ENCODE measurements at regions not wholly inside any gene's neighbourhood (a gene's known extent, or its start where the extent isn't known, plus 50 kb on each side); places are given as distances from the start of the nearest gene placed in this dataset.
"Not testable (repeated sequence)": the region's sequence is repeated elsewhere in the genome, so short reads cannot be mapped to it uniquely, and the experiment has no call there.

DNA sequence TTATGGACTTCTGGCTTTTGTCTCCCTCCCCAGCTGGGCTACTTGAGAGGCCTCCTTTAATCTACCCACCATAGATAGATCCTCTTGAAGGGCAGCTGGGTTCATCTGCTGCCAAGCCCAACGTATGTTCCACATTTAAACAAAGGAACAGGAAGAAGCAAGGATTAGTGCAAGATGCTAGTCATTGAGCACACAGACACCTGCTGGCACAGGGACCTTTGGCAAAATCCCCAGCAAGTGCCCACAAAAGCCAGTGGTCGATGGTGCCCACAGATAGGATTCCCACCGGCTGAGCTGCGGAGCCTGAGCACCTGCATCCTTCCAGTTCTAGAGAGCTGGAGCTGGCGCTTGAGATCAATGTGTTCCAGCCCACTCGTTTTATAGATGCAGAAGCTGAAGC lies 57.7 kb upstream of the SHB start:
- DNase-seq (ENCODE audit: low spot score): no peak

DNA sequence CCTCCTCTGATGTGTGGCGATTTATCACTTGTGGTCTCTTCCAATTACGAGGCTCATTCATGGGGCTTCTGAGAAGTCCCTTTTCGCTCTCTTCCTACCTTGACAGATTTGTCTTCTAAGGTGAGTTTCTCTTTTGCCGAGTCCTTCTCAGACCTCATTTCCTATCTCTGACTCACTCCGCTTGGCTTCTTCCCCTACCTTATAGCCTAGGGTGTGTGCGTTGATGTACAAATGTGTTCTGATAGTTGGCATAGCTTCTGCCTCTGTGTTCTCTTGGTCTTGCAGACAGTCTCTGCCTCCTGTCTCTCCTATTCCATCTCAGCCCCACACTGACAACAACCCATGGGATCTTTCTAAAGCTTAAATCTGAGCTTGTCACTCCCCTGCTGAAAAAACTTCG lies 56.9 kb upstream of the SHB start:
- DNase-seq (ENCODE audit: low spot score): no peak

- not testable (repeated sequence) for DNase-seq (ENCODE audit: low spot score)
Observed at GRCh38 chr9:38123359-38123758, 54.3 kb upstream of the SHB start.

GRCh38 chr9:38120961-38121360 lies 51.9 kb upstream of the SHB start:
- DNase-seq (ENCODE audit: low spot score): no peak

- DNase-seq (ENCODE audit: low spot score): no peak
Observed at GRCh38 chr9:38119560-38120236, 50.7 kb upstream of the SHB start.

- DNase-seq (ENCODE audit: low spot score): no peak
Observed at GRCh38 chr9:38118862-38119438, 49.9 kb upstream of the SHB start.
